HCT116 (cell line): ENCODE measurements at regions not wholly inside any gene's neighbourhood (a gene's known extent, or its start where the extent isn't known, plus 50 kb on each side); places are given as distances from the start of the nearest gene placed in this dataset.

ENCODE experiments used
- ATAC-seq: fragments of 200-7000 bp; cut with Tn5 transposase; 2 replicates; pipeline ENCODE4 v1.9.1; 2020; ENCODE audit warnings: mild to moderate bottlenecking, moderate library complexity
- BruUV-seq: library from RNA; stranded (reverse); fragments of 400-500 nt; replicated peaks from 2 replicates; lab custom pipeline; 2021; lab: Mats Ljungman, UMichigan
- CTCF ChIA-PET: fragments of 300-600 bp; sonication (Branson Sonifier 250); formaldehyde crosslinking; loops from one replicate; lab custom pipeline; 2021; ENCODE audit warnings: antibody characterized with exemption; lab: Charles Lee
- POLR2A ChIA-PET: fragments of 300-600, 350-600 bp; sonication (Branson Sonifier 250); formaldehyde crosslinking; loops from one replicate; lab custom pipeline; 2021; ENCODE audit warnings: antibody characterized with exemption; lab: Charles Lee
- RAD21 ChIA-PET, 2 experiments: fragments of 300-600 bp; sonication (Branson Sonifier 250); formaldehyde crosslinking; loops; one replicate each; lab custom pipeline; 2023; ENCODE audit warnings: low total read pairs in 2 of 2; ENCODE audit not compliant: uncharacterized antibody in 2 of 2, unreplicated experiment in 2 of 2, low non-redundant PET in 1 of 2; lab: Charles Lee
- DNase-seq: peaks from one replicate; pipeline ENCODE4 v3.0.0-alpha.2; 2010; ENCODE audit warnings: low read depth, low spot score
- H2AFZ ChIP-seq: fragments of 200-600 bp; shearing (Covaris generic), sonication (generic); 2 replicates; pipeline ENCODE4 v1.6.1; 2017; ENCODE audit warnings: low read depth, mixed run types, mixed read lengths, antibody characterized with exemption, low read length; ENCODE audit not compliant: poor library complexity, severe bottlenecking
- H3K27ac ChIP-seq: 2 replicates; pipeline ENCODE4 v1.5.1; 2012; ENCODE audit warnings: low read depth, low read length
- H3K27me3 ChIP-seq: fragments of 200-600 bp; sonication (generic); 2 replicates; pipeline ENCODE4 v1.6.1; 2016; ENCODE audit warnings: mixed run types, low read length, mixed read lengths; ENCODE audit not compliant: insufficient read depth
- H3K36me3 ChIP-seq, 2 experiments: fragments of 200-500 bp in 1 of 2; fragments of 200-600 bp in 1 of 2; sonication (Bioruptor generic) in 1 of 2; sonication (generic) in 1 of 2; 2 replicates each; pipeline versions ENCODE4 v1.5.1 to v1.6.1; 2014 to 2016; ENCODE audit warnings: low read length in 2 of 2, inconsistent platforms in 1 of 2, mixed read lengths in 1 of 2, mixed run types in 1 of 2; ENCODE audit not compliant: insufficient read depth in 2 of 2, control insufficient read depth in 1 of 2
- H3K4me1 ChIP-seq, 2 experiments: fragments of 200-600 bp in 1 of 2; sonication (generic) in 1 of 2; 2 replicates each; pipeline versions ENCODE4 v1.5.1 to v1.6.1; 2012 to 2017; ENCODE audit warnings: low read length in 2 of 2, inconsistent platforms in 1 of 2, mild to moderate bottlenecking in 1 of 2, mixed read lengths in 1 of 2, mixed run types in 1 of 2, moderate library complexity in 1 of 2; ENCODE audit not compliant: insufficient read depth in 2 of 2, control insufficient read depth in 1 of 2
- H3K4me2 ChIP-seq: fragments of 200-600 bp; sonication (generic); 2 replicates; pipeline ENCODE4 v1.6.1; 2017; ENCODE audit warnings: mixed run types, low read length, mixed read lengths
- H3K4me3 ChIP-seq, 2 experiments: fragments of 200-600 bp in 1 of 2; sonication (generic) in 1 of 2; replicated peaks in 1 of 2; 2 replicates each; pipeline ENCODE4 v1.5.1; 2011 to 2016; ENCODE audit warnings: low read length in 2 of 2, control low read depth in 1 of 2, low read depth in 1 of 2, mild to moderate bottlenecking in 1 of 2, mixed read lengths in 1 of 2, mixed run types in 1 of 2
- H3K79me2 ChIP-seq: fragments of 200-600 bp; sonication (generic); 2 replicates; pipeline ENCODE4 v1.6.1; 2017; ENCODE audit warnings: mild to moderate bottlenecking, mixed run types, low read length, moderate library complexity, mixed read lengths; ENCODE audit not compliant: insufficient read depth
- H3K9ac ChIP-seq: fragments of 200-600 bp; sonication (generic); 2 replicates; pipeline ENCODE4 v1.6.1; 2016; ENCODE audit warnings: low read length, mixed read lengths
- H3K9me2 ChIP-seq: fragments of 200-600 bp; sonication (generic), shearing (Covaris generic); 2 replicates; pipeline ENCODE4 v1.6.1; 2017; ENCODE audit warnings: mixed run types, mild to moderate bottlenecking, moderate library complexity; ENCODE audit not compliant: insufficient read depth
- H3K9me3 ChIP-seq, 2 experiments: fragments of 200-500 bp in 1 of 2; fragments of 200-600 bp in 1 of 2; sonication (Bioruptor generic) in 1 of 2; sonication (generic) in 1 of 2; 2 replicates each; pipeline ENCODE4 v1.6.1; 2014 to 2017; ENCODE audit warnings: low read length in 2 of 2, mixed read lengths in 2 of 2, inconsistent platforms in 1 of 2, low read depth in 1 of 2, mild to moderate bottlenecking in 1 of 2, mixed run types in 1 of 2, moderate library complexity in 1 of 2; ENCODE audit not compliant: control insufficient read depth in 1 of 2, insufficient read depth in 1 of 2
- H4K20me1 ChIP-seq: fragments of 200-600 bp; sonication (generic), shearing (Covaris generic); 2 replicates; pipeline ENCODE4 v1.6.1; 2017; ENCODE audit warnings: mixed run types, mild to moderate bottlenecking, moderate library complexity; ENCODE audit not compliant: insufficient read depth
- CBX3 ChIP-seq: IDR thresholded peaks from 2 replicates; pipeline ENCODE4 v1.6.1; 2012; ENCODE audit warnings: low read depth
- CEBPB ChIP-seq: IDR thresholded peaks from 2 replicates; pipeline ENCODE4 v1.6.1; 2012; ENCODE audit warnings: low read depth
- ELF1 ChIP-seq: IDR thresholded peaks from 2 replicates; pipeline ENCODE4 v1.6.1; 2012; ENCODE audit warnings: low read depth, borderline replicate concordance
- EZH2 ChIP-seq: fragments of 200-600 bp; sonication (generic); IDR thresholded peaks from 2 replicates; pipeline ENCODE4 v1.6.1; 2017; ENCODE audit warnings: antibody characterized with exemption, mixed run types
- EZH2phosphoT487 ChIP-seq: fragments of 200-600 bp; IDR thresholded peaks from 2 replicates; pipeline ENCODE4 v1.6.1; 2018; ENCODE audit warnings: antibody characterized with exemption, borderline replicate concordance
- JUND ChIP-seq: IDR thresholded peaks from 2 replicates; pipeline ENCODE4 v1.6.1; 2012
- POLR2AphosphoS5 ChIP-seq: IDR thresholded peaks from 2 replicates; pipeline ENCODE4 v1.6.1; 2011; ENCODE audit warnings: mild to moderate bottlenecking, low read depth, low read length, moderate library complexity
- RAD21 ChIP-seq: IDR thresholded peaks from 2 replicates; pipeline ENCODE4 v1.6.1; 2012; ENCODE audit warnings: low read depth, mild to moderate bottlenecking
- SIN3A ChIP-seq: IDR thresholded peaks from 2 replicates; pipeline ENCODE4 v1.6.1; 2012; ENCODE audit warnings: low read depth
- SP1 ChIP-seq: IDR thresholded peaks from 2 replicates; pipeline ENCODE4 v1.6.1; 2012; ENCODE audit warnings: low read depth
- SRF ChIP-seq: IDR thresholded peaks from 2 replicates; pipeline ENCODE4 v1.6.1; 2012; ENCODE audit warnings: low read depth
- TCF7L2 ChIP-seq: IDR thresholded peaks from 2 replicates; pipeline ENCODE4 v1.7.0; 2011; ENCODE audit warnings: borderline replicate concordance, inconsistent platforms; ENCODE audit not compliant: insufficient read depth, insufficient read length; ENCODE audit errors: extremely low read depth
- YY1 ChIP-seq: IDR thresholded peaks from 2 replicates; pipeline ENCODE4 v1.6.1; 2011; ENCODE audit warnings: low read length, low read depth, moderate library complexity, mild to moderate bottlenecking; ENCODE audit not compliant: insufficient replicate concordance; ENCODE audit errors: extremely low read depth
- ZFX ChIP-seq: fragments of 450-650 bp; IDR thresholded peaks from 2 replicates; pipeline ENCODE4 v1.6.1; 2017
- ZNF274 ChIP-seq: fragments of 200-500 bp; sonication (Bioruptor generic); IDR thresholded peaks from 2 replicates; pipeline ENCODE4 v1.6.1; 2014; ENCODE audit warnings: mild to moderate bottlenecking, low read depth, low read length, inconsistent platforms
- intact Hi-C: fragments of 100-400 bp; cut with micrococcal nuclease; formaldehyde crosslinking; loops from 2 replicates; pipeline ENCODE4 v1.10.0; 2022
- TF ChIP-seq, protein P1 (sequence below), 3 experiments: fragments of 200-600 bp in 1 of 3; sonication (generic) in 1 of 3; IDR thresholded peaks in 2 of 3; conservative IDR thresholded peaks in 1 of 3; 2 replicates each; pipeline ENCODE4 v1.5.1; 2012 to 2017; ENCODE audit warnings: low read depth in 2 of 3, low read length in 2 of 3, antibody characterized with exemption in 1 of 3, borderline replicate concordance in 1 of 3, control low read depth in 1 of 3, mild to moderate bottlenecking in 1 of 3, mixed read lengths in 1 of 3, mixed run types in 1 of 3, moderate library complexity in 1 of 3; ENCODE audit not compliant: insufficient read depth in 1 of 3
- TF ChIP-seq, protein P2 (sequence below): IDR thresholded peaks from 2 replicates; pipeline ENCODE4 v1.6.1; 2011; ENCODE audit warnings: mild to moderate bottlenecking, low read length, moderate library complexity; ENCODE audit not compliant: insufficient replicate concordance; ENCODE audit errors: extremely low read depth
- TF ChIP-seq, protein P3 (sequence below): IDR thresholded peaks from 2 replicates; pipeline ENCODE4 v1.6.1; 2012; ENCODE audit warnings: low read depth
- TF ChIP-seq, protein P4 (sequence below): IDR thresholded peaks from 2 replicates; pipeline ENCODE4 v1.6.1; 2012

DNA sequence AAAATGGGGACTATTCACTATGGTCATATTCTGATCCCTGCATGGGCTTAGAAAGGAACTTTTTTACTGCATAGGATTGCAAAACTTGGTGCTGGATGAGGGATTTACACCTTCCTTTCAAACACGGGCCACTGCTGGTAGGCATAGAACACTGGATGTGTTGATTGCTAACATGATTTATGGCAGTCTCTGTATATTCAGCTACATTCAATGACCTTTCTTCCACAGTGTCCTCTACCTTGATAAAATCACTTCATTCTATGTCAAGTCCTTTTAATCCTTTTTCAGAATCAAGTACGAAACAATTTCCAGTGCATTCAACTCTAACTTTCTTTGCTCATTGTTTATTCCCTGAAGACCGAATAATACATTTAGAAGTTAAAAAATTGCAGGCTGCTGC is 91.9 kb upstream of the ATG10 start:
- DNase-seq (no peak), ATAC-seq (no peak)
- no peak overlapping the region for H3K4me2 ChIP-seq
- no peaks in the 10 kb centered on the region for H3K27me3 ChIP-seq
- ChIA-PET CTCF (no interaction called here), RAD21 (no interaction called here), POLR2A (no interaction called here)
- no peak overlapping the region for H2AFZ ChIP-seq
- H4K20me1 ChIP-seq = no peaks in the 10 kb centered on the region
- H3K4me3 ChIP-seq = no peak overlapping the region
- TF ChIP-seq RAD21 (no peak), SP1 (no peak), EZH2phosphoT487 (no peak), POLR2AphosphoS5 (no peak), ZFX (no peak), ZNF274 (no peak), JUND (no peak), ELF1 (no peak), TCF7L2 (no peak), SRF (no peak), CEBPB (no peak), YY1 (no peak), SIN3A (no peak), CBX3 (no peak), EZH2 (no peak)
- TF ChIP-seq, protein P1, sequence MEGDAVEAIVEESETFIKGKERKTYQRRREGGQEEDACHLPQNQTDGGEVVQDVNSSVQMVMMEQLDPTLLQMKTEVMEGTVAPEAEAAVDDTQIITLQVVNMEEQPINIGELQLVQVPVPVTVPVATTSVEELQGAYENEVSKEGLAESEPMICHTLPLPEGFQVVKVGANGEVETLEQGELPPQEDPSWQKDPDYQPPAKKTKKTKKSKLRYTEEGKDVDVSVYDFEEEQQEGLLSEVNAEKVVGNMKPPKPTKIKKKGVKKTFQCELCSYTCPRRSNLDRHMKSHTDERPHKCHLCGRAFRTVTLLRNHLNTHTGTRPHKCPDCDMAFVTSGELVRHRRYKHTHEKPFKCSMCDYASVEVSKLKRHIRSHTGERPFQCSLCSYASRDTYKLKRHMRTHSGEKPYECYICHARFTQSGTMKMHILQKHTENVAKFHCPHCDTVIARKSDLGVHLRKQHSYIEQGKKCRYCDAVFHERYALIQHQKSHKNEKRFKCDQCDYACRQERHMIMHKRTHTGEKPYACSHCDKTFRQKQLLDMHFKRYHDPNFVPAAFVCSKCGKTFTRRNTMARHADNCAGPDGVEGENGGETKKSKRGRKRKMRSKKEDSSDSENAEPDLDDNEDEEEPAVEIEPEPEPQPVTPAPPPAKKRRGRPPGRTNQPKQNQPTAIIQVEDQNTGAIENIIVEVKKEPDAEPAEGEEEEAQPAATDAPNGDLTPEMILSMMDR (IDR thresholded peaks at IDR 0.05 in 2 of 3, conservative IDR thresholded peaks at IDR 0.05 in 1 of 3; ENCODE audit: borderline replicate concordance in 1 of 3, insufficient read depth in 1 of 3, low read depth in 2 of 3, low read length in 2 of 3) = no peak
- TF ChIP-seq, protein P2, sequence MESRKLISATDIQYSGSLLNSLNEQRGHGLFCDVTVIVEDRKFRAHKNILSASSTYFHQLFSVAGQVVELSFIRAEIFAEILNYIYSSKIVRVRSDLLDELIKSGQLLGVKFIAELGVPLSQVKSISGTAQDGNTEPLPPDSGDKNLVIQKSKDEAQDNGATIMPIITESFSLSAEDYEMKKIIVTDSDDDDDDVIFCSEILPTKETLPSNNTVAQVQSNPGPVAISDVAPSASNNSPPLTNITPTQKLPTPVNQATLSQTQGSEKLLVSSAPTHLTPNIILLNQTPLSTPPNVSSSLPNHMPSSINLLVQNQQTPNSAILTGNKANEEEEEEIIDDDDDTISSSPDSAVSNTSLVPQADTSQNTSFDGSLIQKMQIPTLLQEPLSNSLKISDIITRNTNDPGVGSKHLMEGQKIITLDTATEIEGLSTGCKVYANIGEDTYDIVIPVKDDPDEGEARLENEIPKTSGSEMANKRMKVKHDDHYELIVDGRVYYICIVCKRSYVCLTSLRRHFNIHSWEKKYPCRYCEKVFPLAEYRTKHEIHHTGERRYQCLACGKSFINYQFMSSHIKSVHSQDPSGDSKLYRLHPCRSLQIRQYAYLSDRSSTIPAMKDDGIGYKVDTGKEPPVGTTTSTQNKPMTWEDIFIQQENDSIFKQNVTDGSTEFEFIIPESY = no peak
- TF ChIP-seq, protein P3, sequence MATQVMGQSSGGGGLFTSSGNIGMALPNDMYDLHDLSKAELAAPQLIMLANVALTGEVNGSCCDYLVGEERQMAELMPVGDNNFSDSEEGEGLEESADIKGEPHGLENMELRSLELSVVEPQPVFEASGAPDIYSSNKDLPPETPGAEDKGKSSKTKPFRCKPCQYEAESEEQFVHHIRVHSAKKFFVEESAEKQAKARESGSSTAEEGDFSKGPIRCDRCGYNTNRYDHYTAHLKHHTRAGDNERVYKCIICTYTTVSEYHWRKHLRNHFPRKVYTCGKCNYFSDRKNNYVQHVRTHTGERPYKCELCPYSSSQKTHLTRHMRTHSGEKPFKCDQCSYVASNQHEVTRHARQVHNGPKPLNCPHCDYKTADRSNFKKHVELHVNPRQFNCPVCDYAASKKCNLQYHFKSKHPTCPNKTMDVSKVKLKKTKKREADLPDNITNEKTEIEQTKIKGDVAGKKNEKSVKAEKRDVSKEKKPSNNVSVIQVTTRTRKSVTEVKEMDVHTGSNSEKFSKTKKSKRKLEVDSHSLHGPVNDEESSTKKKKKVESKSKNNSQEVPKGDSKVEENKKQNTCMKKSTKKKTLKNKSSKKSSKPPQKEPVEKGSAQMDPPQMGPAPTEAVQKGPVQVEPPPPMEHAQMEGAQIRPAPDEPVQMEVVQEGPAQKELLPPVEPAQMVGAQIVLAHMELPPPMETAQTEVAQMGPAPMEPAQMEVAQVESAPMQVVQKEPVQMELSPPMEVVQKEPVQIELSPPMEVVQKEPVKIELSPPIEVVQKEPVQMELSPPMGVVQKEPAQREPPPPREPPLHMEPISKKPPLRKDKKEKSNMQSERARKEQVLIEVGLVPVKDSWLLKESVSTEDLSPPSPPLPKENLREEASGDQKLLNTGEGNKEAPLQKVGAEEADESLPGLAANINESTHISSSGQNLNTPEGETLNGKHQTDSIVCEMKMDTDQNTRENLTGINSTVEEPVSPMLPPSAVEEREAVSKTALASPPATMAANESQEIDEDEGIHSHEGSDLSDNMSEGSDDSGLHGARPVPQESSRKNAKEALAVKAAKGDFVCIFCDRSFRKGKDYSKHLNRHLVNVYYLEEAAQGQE = no peak
- TF ChIP-seq, protein P4, sequence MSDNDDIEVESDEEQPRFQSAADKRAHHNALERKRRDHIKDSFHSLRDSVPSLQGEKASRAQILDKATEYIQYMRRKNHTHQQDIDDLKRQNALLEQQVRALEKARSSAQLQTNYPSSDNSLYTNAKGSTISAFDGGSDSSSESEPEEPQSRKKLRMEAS = no peak
- no peaks in the 10 kb centered on the region for H3K9me3 ChIP-seq
- no peaks in the 10 kb centered on the region for H3K4me1 ChIP-seq
- no TSS peak for BruUV-seq
- intact Hi-C loops = no loop called here
- H3K36me3 ChIP-seq = no peaks in the 10 kb centered on the region
- H3K9me2 ChIP-seq = no peaks in the 10 kb centered on the region
- no peaks in the 10 kb centered on the region for H3K79me2 ChIP-seq
- H3K9ac ChIP-seq = no peak overlapping the region
- no peak overlapping the region for H3K27ac ChIP-seq
